ENCODE measurements at regions not wholly inside any gene's neighbourhood (a gene's known extent, or its start where the extent isn't known, plus 50 kb on each side); places are given as distances from the start of the nearest gene placed in this dataset.

- H3K36me3 ChIP-seq (ENCODE audit: control insufficient read depth, insufficient read depth, low read length), result no peaks in the 10 kb centered on the region
- no peak overlapping the region for H3K4me3 ChIP-seq (ENCODE audit: low read depth, low read length)
- no peaks in the 10 kb centered on the region for H3K4me1 ChIP-seq (ENCODE audit: control insufficient read depth, insufficient read depth, low read length)
- H3K9me3 ChIP-seq (ENCODE audit: control insufficient read depth, insufficient read depth, low read length), result no peaks in the 10 kb centered on the region
- H3K27me3 ChIP-seq (ENCODE audit: control insufficient read depth, insufficient read depth, low read length), result no peaks in the 10 kb centered on the region
- no peak overlapping the region for H3K27ac ChIP-seq (ENCODE audit: low read depth, low read length)
- no peak overlapping the region for H3K9ac ChIP-seq (ENCODE audit: low read depth, low read length)
Observed at GRCh38 chr21:16307256-16307655, 577.5 kb downstream of the USP25 start.

GRCh38 chr21:16308269-16308668 lies 578.5 kb downstream of the USP25 start:
- H3K9ac ChIP-seq (ENCODE audit: low read depth, low read length), result no peak overlapping the region

GRCh38 chr21:16309250-16309971 lies 579.6 kb downstream of the USP25 start:
- no peaks in the 10 kb centered on the region for H3K36me3 ChIP-seq (ENCODE audit: control insufficient read depth, insufficient read depth, low read length)
- H3K4me3 ChIP-seq (ENCODE audit: low read depth, low read length), result no peak overlapping the region
- H3K9me3 ChIP-seq (ENCODE audit: control insufficient read depth, insufficient read depth, low read length), result no peaks in the 10 kb centered on the region
- H3K27ac ChIP-seq (ENCODE audit: low read depth, low read length), result peak overlapping the region; percentile 12
- H3K4me1 ChIP-seq (ENCODE audit: control insufficient read depth, insufficient read depth, low read length), result no peaks in the 10 kb centered on the region
- no peak overlapping the region for H3K9ac ChIP-seq (ENCODE audit: low read depth, low read length)
- H3K27me3 ChIP-seq (ENCODE audit: control insufficient read depth, insufficient read depth, low read length), result no peaks in the 10 kb centered on the region

More at GRCh38 chr21:16308269-16308668, 578.5 kb downstream of the USP25 start:
- H3K4me3 ChIP-seq (ENCODE audit: low read depth, low read length), result no peak overlapping the region
- H3K27me3 ChIP-seq (ENCODE audit: control insufficient read depth, insufficient read depth, low read length), result no peaks in the 10 kb centered on the region
- no peaks in the 10 kb centered on the region for H3K4me1 ChIP-seq (ENCODE audit: control insufficient read depth, insufficient read depth, low read length)
- H3K9me3 ChIP-seq (ENCODE audit: control insufficient read depth, insufficient read depth, low read length), result no peaks in the 10 kb centered on the region
- H3K36me3 ChIP-seq (ENCODE audit: control insufficient read depth, insufficient read depth, low read length), result no peaks in the 10 kb centered on the region
- no peak overlapping the region for H3K27ac ChIP-seq (ENCODE audit: low read depth, low read length)

GRCh38 chr21:16310176-16310575 lies 580.4 kb downstream of the USP25 start:
- H3K27me3 ChIP-seq (ENCODE audit: control insufficient read depth, insufficient read depth, low read length), result no peaks in the 10 kb centered on the region
- H3K27ac ChIP-seq (ENCODE audit: low read depth, low read length), result no peak overlapping the region
- no peaks in the 10 kb centered on the region for H3K36me3 ChIP-seq (ENCODE audit: control insufficient read depth, insufficient read depth, low read length)
- no peak overlapping the region for H3K4me3 ChIP-seq (ENCODE audit: low read depth, low read length)
- no peak overlapping the region for H3K9ac ChIP-seq (ENCODE audit: low read depth, low read length)
- H3K4me1 ChIP-seq (ENCODE audit: control insufficient read depth, insufficient read depth, low read length), result no peaks in the 10 kb centered on the region
- H3K9me3 ChIP-seq (ENCODE audit: control insufficient read depth, insufficient read depth, low read length), result no peaks in the 10 kb centered on the region

GRCh38 chr21:16311229-16311628 lies 581.4 kb downstream of the USP25 start:
- peaks cover 1% of the 10 kb centered on the region for H3K4me1 ChIP-seq (ENCODE audit: control insufficient read depth, insufficient read depth, low read length)

GRCh38 chr21:16312321-16312720 lies 582.5 kb downstream of the USP25 start:
- H3K4me3 ChIP-seq (ENCODE audit: low read depth, low read length), result no peak overlapping the region
- peaks cover 12% of the 10 kb centered on the region for H3K4me1 ChIP-seq (ENCODE audit: control insufficient read depth, insufficient read depth, low read length)
- no peak overlapping the region for H3K9ac ChIP-seq (ENCODE audit: low read depth, low read length)
- no peak overlapping the region for H3K27ac ChIP-seq (ENCODE audit: low read depth, low read length)
- H3K36me3 ChIP-seq (ENCODE audit: control insufficient read depth, insufficient read depth, low read length), result no peaks in the 10 kb centered on the region
- no peaks in the 10 kb centered on the region for H3K9me3 ChIP-seq (ENCODE audit: control insufficient read depth, insufficient read depth, low read length)
- H3K27me3 ChIP-seq (ENCODE audit: control insufficient read depth, insufficient read depth, low read length), result no peaks in the 10 kb centered on the region

More at GRCh38 chr21:16311229-16311628, 581.4 kb downstream of the USP25 start:
- no peak overlapping the region for H3K9ac ChIP-seq (ENCODE audit: low read depth, low read length)
- H3K9me3 ChIP-seq (ENCODE audit: control insufficient read depth, insufficient read depth, low read length), result no peaks in the 10 kb centered on the region
- H3K4me3 ChIP-seq (ENCODE audit: low read depth, low read length), result no peak overlapping the region
- H3K36me3 ChIP-seq (ENCODE audit: control insufficient read depth, insufficient read depth, low read length), result no peaks in the 10 kb centered on the region
- H3K27me3 ChIP-seq (ENCODE audit: control insufficient read depth, insufficient read depth, low read length), result no peaks in the 10 kb centered on the region
- H3K27ac ChIP-seq (ENCODE audit: low read depth, low read length), result no peak overlapping the region

GRCh38 chr21:16315223-16315622 lies 585.4 kb downstream of the USP25 start:
- no peak overlapping the region for H3K27ac ChIP-seq (ENCODE audit: low read depth, low read length)
- H3K36me3 ChIP-seq (ENCODE audit: control insufficient read depth, insufficient read depth, low read length), result no peaks in the 10 kb centered on the region
- H3K4me1 ChIP-seq (ENCODE audit: control insufficient read depth, insufficient read depth, low read length), result peaks cover 19% of the 10 kb centered on the region
- H3K9me3 ChIP-seq (ENCODE audit: control insufficient read depth, insufficient read depth, low read length), result no peaks in the 10 kb centered on the region
- no peaks in the 10 kb centered on the region for H3K27me3 ChIP-seq (ENCODE audit: control insufficient read depth, insufficient read depth, low read length)
- H3K4me3 ChIP-seq (ENCODE audit: low read depth, low read length), result no peak overlapping the region
- no peak overlapping the region for H3K9ac ChIP-seq (ENCODE audit: low read depth, low read length)

- no peak overlapping the region for H3K4me3 ChIP-seq (ENCODE audit: low read depth, low read length)
- no peak overlapping the region for H3K9ac ChIP-seq (ENCODE audit: low read depth, low read length)
- H3K9me3 ChIP-seq (ENCODE audit: control insufficient read depth, insufficient read depth, low read length), result no peaks in the 10 kb centered on the region
- H3K4me1 ChIP-seq (ENCODE audit: control insufficient read depth, insufficient read depth, low read length), result peaks cover 19% of the 10 kb centered on the region
- no peak overlapping the region for H3K27ac ChIP-seq (ENCODE audit: low read depth, low read length)
- no peaks in the 10 kb centered on the region for H3K36me3 ChIP-seq (ENCODE audit: control insufficient read depth, insufficient read depth, low read length)
- no peaks in the 10 kb centered on the region for H3K27me3 ChIP-seq (ENCODE audit: control insufficient read depth, insufficient read depth, low read length)
Observed at GRCh38 chr21:16318651-16319300, 589.0 kb downstream of the USP25 start.

GRCh38 chr21:16320110-16320509 lies 590.3 kb downstream of the USP25 start:
- H3K9me3 ChIP-seq (ENCODE audit: control insufficient read depth, insufficient read depth, low read length), result no peaks in the 10 kb centered on the region
- no peaks in the 10 kb centered on the region for H3K36me3 ChIP-seq (ENCODE audit: control insufficient read depth, insufficient read depth, low read length)
- H3K9ac ChIP-seq (ENCODE audit: low read depth, low read length), result no peak overlapping the region

GRCh38 chr21:16322454-16322853 lies 592.7 kb downstream of the USP25 start:
- Histone ChIP-seq H3K27me3 (ENCODE audit: control insufficient read depth, insufficient read depth, low read length) (no peaks in the 10 kb centered on the region), H3K9me3 (ENCODE audit: control insufficient read depth, insufficient read depth, low read length) (no peaks in the 10 kb centered on the region), H3K4me1 (ENCODE audit: control insufficient read depth, insufficient read depth, low read length) (peaks cover 6% of the 10 kb centered on the region; the same call in 1 of the 2 replicates), H3K9ac (ENCODE audit: low read depth, low read length) (no peak overlapping the region), H3K27ac (ENCODE audit: low read depth, low read length) (no peak overlapping the region), H3K4me3 (ENCODE audit: low read depth, low read length) (no peak overlapping the region), H3K36me3 (ENCODE audit: control insufficient read depth, insufficient read depth, low read length) (no peaks in the 10 kb centered on the region)

More at GRCh38 chr21:16320110-16320509, 590.3 kb downstream of the USP25 start:
- no peak overlapping the region for H3K4me3 ChIP-seq (ENCODE audit: low read depth, low read length)
- H3K27me3 ChIP-seq (ENCODE audit: control insufficient read depth, insufficient read depth, low read length), result no peaks in the 10 kb centered on the region
- H3K4me1 ChIP-seq (ENCODE audit: control insufficient read depth, insufficient read depth, low read length), result peaks cover 19% of the 10 kb centered on the region
- no peak overlapping the region for H3K27ac ChIP-seq (ENCODE audit: low read depth, low read length)

GRCh38 chr21:16323596-16323995 lies 593.8 kb downstream of the USP25 start:
- H3K4me3 ChIP-seq (ENCODE audit: low read depth, low read length), result no peak overlapping the region
- H3K27ac ChIP-seq (ENCODE audit: low read depth, low read length), result no peak overlapping the region
- no peaks in the 10 kb centered on the region for H3K36me3 ChIP-seq (ENCODE audit: control insufficient read depth, insufficient read depth, low read length)
- H3K27me3 ChIP-seq (ENCODE audit: control insufficient read depth, insufficient read depth, low read length), result no peaks in the 10 kb centered on the region
- no peaks in the 10 kb centered on the region for H3K9me3 ChIP-seq (ENCODE audit: control insufficient read depth, insufficient read depth, low read length)
- H3K9ac ChIP-seq (ENCODE audit: low read depth, low read length), result no peak overlapping the region
- H3K4me1 ChIP-seq (ENCODE audit: control insufficient read depth, insufficient read depth, low read length), result no peaks in the 10 kb centered on the region
